Chondrocyte (in vitro differentiated cells): ENCODE measurements at regions not wholly inside any gene's neighbourhood (a gene's known extent, or its start where the extent isn't known, plus 50 kb on each side); places are given as distances from the start of the nearest gene placed in this dataset.
"Not testable (repeated sequence)": the region's sequence is repeated elsewhere in the genome, so short reads cannot be mapped to it uniquely, and the experiment has no call there.

Source experiments
- DNase-seq: peaks from one replicate; pipeline ENCODE4 v3.0.0; 2021; ENCODE audit warnings: mixed read lengths, low spot score
- H3K27ac Mint-ChIP-seq: one replicate; pipeline ENCODE4 v1.8.0; 2021; ENCODE audit warnings: mild to moderate bottlenecking, moderate library complexity, mixed read lengths; ENCODE audit not compliant: unreplicated experiment
- H3K27me3 Mint-ChIP-seq: 2 replicates; pipeline ENCODE4 v1.8.0; 2021; ENCODE audit warnings: low read depth, mixed read lengths
- H3K36me3 Mint-ChIP-seq: 2 replicates; pipeline ENCODE4 v1.8.0; 2021; ENCODE audit warnings: low read depth, mixed read lengths
- H3K4me1 Mint-ChIP-seq: 2 replicates; pipeline ENCODE4 v1.8.0; 2021; ENCODE audit warnings: low read depth, mild to moderate bottlenecking, mixed read lengths
- H3K4me3 Mint-ChIP-seq: one replicate; pipeline ENCODE4 v1.8.0; 2021; ENCODE audit warnings: mild to moderate bottlenecking, moderate library complexity, mixed read lengths; ENCODE audit not compliant: unreplicated experiment
- H3K9me3 Mint-ChIP-seq: 2 replicates; pipeline ENCODE4 v1.8.0; 2021; ENCODE audit warnings: low read depth, mixed read lengths
- TF ChIP-seq, protein P1 (sequence below): fragments of 200-600 bp; sonication (generic); IDR thresholded peaks from 2 replicates; pipeline ENCODE4 v1.5.0; 2021; ENCODE audit warnings: antibody characterized with exemption, mild to moderate bottlenecking, moderate library complexity

DNA sequence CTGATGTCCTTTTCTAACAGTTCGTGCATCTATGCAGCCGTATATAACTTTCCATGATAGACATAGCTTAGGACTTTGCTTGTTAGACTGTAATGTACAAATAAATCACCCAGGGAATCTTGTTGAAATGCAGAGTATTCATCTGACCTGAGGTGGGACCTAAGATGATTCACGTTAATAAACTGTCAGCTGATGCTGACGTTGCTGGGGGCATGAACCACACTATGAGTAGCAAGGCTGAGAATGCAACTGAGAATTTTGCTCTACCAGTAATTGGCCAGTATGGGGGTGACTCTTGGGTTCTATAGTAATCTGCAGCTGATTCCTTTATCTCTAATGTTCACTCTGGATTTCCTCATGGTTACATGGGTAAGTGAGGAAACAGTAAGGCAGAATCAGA is 130.1 kb upstream of the MALRD1 start:
- Mint-ChIP-seq H3K9me3 (peaks cover 4% of the 10 kb centered on the region), H3K4me1 (no peaks in the 10 kb centered on the region), H3K27ac (no peak overlapping the region), H3K27me3 (no peaks in the 10 kb centered on the region), H3K4me3 (no peak overlapping the region), H3K36me3 (no peaks in the 10 kb centered on the region)
- DNase-seq, result no peak
- TF ChIP-seq, protein P1, sequence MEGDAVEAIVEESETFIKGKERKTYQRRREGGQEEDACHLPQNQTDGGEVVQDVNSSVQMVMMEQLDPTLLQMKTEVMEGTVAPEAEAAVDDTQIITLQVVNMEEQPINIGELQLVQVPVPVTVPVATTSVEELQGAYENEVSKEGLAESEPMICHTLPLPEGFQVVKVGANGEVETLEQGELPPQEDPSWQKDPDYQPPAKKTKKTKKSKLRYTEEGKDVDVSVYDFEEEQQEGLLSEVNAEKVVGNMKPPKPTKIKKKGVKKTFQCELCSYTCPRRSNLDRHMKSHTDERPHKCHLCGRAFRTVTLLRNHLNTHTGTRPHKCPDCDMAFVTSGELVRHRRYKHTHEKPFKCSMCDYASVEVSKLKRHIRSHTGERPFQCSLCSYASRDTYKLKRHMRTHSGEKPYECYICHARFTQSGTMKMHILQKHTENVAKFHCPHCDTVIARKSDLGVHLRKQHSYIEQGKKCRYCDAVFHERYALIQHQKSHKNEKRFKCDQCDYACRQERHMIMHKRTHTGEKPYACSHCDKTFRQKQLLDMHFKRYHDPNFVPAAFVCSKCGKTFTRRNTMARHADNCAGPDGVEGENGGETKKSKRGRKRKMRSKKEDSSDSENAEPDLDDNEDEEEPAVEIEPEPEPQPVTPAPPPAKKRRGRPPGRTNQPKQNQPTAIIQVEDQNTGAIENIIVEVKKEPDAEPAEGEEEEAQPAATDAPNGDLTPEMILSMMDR, result no peak

GRCh38 chr10:18949391-18949790 is 99.2 kb upstream of the MALRD1 start:
- Mint-ChIP-seq H3K36me3 (no peaks in the 10 kb centered on the region), H3K9me3 (peaks cover 8% of the 10 kb centered on the region), H3K27ac (no peak overlapping the region), H3K4me1 (no peaks in the 10 kb centered on the region), H3K4me3 (no peak overlapping the region), H3K27me3 (no peaks in the 10 kb centered on the region)
- TF ChIP-seq, protein P1, result no peak
- DNase-seq, result no peak

- not testable (repeated sequence) for H3K4me1 Mint-ChIP-seq, H3K27me3 Mint-ChIP-seq, H3K27ac Mint-ChIP-seq, DNase-seq, H3K9me3 Mint-ChIP-seq, H3K36me3 Mint-ChIP-seq, H3K4me3 Mint-ChIP-seq
Measured at GRCh38 chr10:18951072-18951823, 97.4 kb upstream of the MALRD1 start.

DNA sequence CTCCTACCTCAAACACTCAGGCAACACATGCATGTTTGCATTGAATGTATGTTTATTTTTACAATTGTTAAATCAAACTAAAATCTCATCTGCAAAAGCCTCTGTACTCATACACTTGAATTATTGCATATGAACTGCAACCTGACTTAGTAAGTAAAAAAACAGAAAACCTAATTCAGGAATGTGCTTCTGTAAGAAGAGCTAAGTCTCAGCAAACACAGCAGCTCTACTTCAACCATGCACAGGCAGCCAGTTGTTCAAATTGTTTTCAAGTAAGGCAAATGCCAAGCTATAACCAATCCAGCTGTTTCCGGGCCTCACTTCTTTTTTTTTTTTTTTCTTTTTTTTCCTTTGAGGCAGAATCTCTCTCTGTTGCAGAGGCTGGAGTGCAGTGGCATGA is 93.5 kb upstream of the MALRD1 start:
- Mint-ChIP-seq H3K27ac (no peak overlapping the region), H3K4me1 (no peaks in the 10 kb centered on the region), H3K36me3 (no peaks in the 10 kb centered on the region), H3K4me3 (no peak overlapping the region), H3K9me3 (peaks cover 12% of the 10 kb centered on the region), H3K27me3 (no peaks in the 10 kb centered on the region)
- TF ChIP-seq, protein P1, result no peak
- DNase-seq, result no peak

DNA sequence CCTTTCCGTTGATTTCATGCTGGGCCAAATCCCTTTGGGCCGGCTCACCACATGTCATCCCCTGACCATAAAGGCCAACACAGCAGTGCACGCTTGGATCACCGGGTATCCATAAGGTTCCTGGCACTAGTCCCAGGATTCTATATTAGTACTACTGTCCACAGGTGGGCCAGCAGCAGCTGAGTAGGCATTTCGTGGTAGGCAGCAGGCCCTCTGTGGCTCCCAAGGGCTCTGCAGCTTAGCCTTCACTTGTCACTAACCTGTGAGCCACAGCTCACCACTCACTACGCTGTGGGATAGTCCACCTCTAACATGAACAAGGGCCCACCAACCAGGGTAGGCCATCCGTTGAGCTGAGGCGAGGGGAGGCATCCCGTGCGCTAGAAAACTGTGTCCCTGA is 89.2 kb upstream of the MALRD1 start:
- peaks cover 6% of the 10 kb centered on the region for H3K9me3 Mint-ChIP-seq
- no peaks in the 10 kb centered on the region for H3K27me3 Mint-ChIP-seq
- TF ChIP-seq, protein P1, result no peak
- H3K27ac Mint-ChIP-seq, result no peak overlapping the region
- H3K4me3 Mint-ChIP-seq, result no peak overlapping the region
- H3K4me1 Mint-ChIP-seq, result no peaks in the 10 kb centered on the region
- no peak for DNase-seq
- no peaks in the 10 kb centered on the region for H3K36me3 Mint-ChIP-seq

- H3K4me3 Mint-ChIP-seq, result no peak overlapping the region
- no peak for DNase-seq
- no peak overlapping the region for H3K27ac Mint-ChIP-seq
- H3K27me3 Mint-ChIP-seq, result no peaks in the 10 kb centered on the region
- H3K36me3 Mint-ChIP-seq, result no peaks in the 10 kb centered on the region
- H3K4me1 Mint-ChIP-seq, result no peaks in the 10 kb centered on the region
- H3K9me3 Mint-ChIP-seq, result peaks cover 6% of the 10 kb centered on the region
- TF ChIP-seq, protein P1, result no peak
Measured at GRCh38 chr10:18960466-18961079, 88.0 kb upstream of the MALRD1 start.
